GM21529 (cell line): ENCODE measurements at regions not wholly inside any gene's neighbourhood (a gene's known extent, or its start where the extent isn't known, plus 50 kb on each side); places are given as distances from the start of the nearest gene placed in this dataset.
"Not testable (repeated sequence)": the region's sequence is repeated elsewhere in the genome, so short reads cannot be mapped to it uniquely, and the experiment has no call there.

ENCODE experiments used
- ATAC-seq: cut with Tn5 transposase; IDR thresholded peaks from one replicate; pipeline ENCODE4 v1.9.1; 2021; ENCODE audit not compliant: unreplicated experiment

- no peak for ATAC-seq
These were observed 678.1 kb upstream of the SLC8A1 start for GRCh38 chr2:41129988-41130387.

- no peak for ATAC-seq
These were observed 685.1 kb upstream of the SLC8A1 start for GRCh38 chr2:41137031-41137430.

GRCh38 chr2:41141146-41141791, 689.4 kb upstream of the SLC8A1 start:
- ATAC-seq = no peak

- no peak for ATAC-seq
These were observed 690.6 kb upstream of the SLC8A1 start for GRCh38 chr2:41142478-41142877.

- no peak for ATAC-seq
These were observed 693.2 kb upstream of the SLC8A1 start for GRCh38 chr2:41145066-41145465.

- ATAC-seq = no peak
These were observed 697.2 kb upstream of the SLC8A1 start for GRCh38 chr2:41149054-41149453.

GRCh38 chr2:41151746-41152145, 699.9 kb upstream of the SLC8A1 start:
- no peak for ATAC-seq

GRCh38 chr2:41152318-41152717, 700.4 kb upstream of the SLC8A1 start:
- no peak for ATAC-seq

- no peak for ATAC-seq
These were observed 708.5 kb upstream of the SLC8A1 start for GRCh38 chr2:41160439-41160838.

GRCh38 chr2:41167014-41167413, 715.1 kb upstream of the SLC8A1 start:
- ATAC-seq = no peak

- no peak for ATAC-seq
These were observed 717.9 kb upstream of the SLC8A1 start for GRCh38 chr2:41169744-41170143.

- ATAC-seq = no peak
These were observed 718.7 kb upstream of the SLC8A1 start for GRCh38 chr2:41170589-41170988.

GRCh38 chr2:41180387-41180786, 728.5 kb upstream of the SLC8A1 start:
- no peak for ATAC-seq

- ATAC-seq = no peak
These were observed 731.1 kb upstream of the SLC8A1 start for GRCh38 chr2:41182961-41183360.

GRCh38 chr2:41187376-41188122, 735.7 kb upstream of the SLC8A1 start:
- ATAC-seq = no peak

GRCh38 chr2:41194230-41194629, 742.3 kb upstream of the SLC8A1 start:
- no peak for ATAC-seq

GRCh38 chr2:41197781-41198180, 745.9 kb upstream of the SLC8A1 start:
- no peak for ATAC-seq

- ATAC-seq = no peak
These were observed 747.4 kb upstream of the SLC8A1 start for GRCh38 chr2:41199334-41199733.

GRCh38 chr2:41204315-41204714, 752.4 kb upstream of the SLC8A1 start:
- no peak for ATAC-seq

GRCh38 chr2:41206004-41206403, 754.1 kb upstream of the SLC8A1 start:
- ATAC-seq = no peak

- no peak for ATAC-seq
These were observed 755.7 kb upstream of the SLC8A1 start for GRCh38 chr2:41207578-41207977.

- not testable (repeated sequence) for ATAC-seq
These were observed 758.1 kb upstream of the SLC8A1 start for GRCh38 chr2:41210030-41210429.

- ATAC-seq = no peak
These were observed 765.1 kb upstream of the SLC8A1 start for GRCh38 chr2:41216978-41217377.
